ENCODE measurements at regions not wholly inside any gene's neighbourhood (a gene's known extent, or its start where the extent isn't known, plus 50 kb on each side); places are given as distances from the start of the nearest gene placed in this dataset.

DNA sequence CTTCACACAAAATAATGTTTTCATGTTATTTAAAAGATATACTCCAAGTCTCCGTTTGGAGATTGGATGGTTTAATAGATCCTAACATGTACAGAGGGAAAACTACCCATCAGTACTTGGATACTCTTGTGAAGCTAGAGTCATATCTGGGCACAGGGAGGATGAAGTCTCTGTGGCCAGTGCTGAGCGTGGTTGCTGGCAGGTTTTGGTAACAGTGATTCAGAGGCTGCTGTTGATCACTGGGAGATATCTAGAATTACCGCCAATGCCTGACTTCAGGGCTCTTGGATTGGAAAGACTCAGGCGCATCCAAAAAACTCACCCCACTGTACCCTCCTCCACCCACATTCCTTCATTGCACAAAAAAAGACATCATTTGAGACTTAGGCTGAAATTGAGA is 107.2 kb upstream of the PGRMC2 start:
- Histone ChIP-seq H3K36me3 (no peaks in the 10 kb centered on the region), H3K27ac (no peak overlapping the region)
- no peak for DNase-seq (ENCODE audit: low read depth in 1 of 2, low spot score in 2 of 2)

DNA sequence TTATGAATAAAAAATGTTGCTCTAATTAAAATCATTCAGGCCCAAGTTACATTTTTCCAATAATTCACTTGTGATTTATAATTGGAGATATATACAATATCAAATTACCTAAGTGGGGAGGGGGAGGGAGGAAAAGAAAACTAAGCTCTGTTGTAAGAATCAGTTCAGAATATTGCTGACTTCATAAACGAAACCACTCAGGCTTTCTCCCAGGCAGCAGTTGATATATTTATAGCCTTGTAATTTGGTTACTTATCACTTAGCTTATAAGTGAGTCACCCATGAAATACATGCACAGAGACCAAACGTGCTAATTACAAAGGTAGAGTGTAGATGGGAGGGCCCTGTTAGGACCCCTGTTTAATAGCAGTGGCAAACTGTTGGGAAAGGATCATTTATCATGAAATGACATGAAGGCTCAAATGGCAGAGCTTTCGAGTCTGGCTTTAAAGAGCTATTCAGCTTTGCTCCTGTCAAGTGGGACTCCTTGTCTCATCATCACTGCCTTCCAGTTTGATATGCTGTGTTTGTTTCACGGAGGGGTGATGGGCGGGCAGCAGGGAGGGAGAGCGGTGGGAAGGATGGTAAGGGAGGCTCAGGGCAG is 105.6 kb upstream of the PGRMC2 start:
- Histone ChIP-seq H3K4me3 (no peak overlapping the region), H3K9me3 (replicated peaks) (no peaks in the 10 kb centered on the region), H3K36me3 (no peaks in the 10 kb centered on the region), H3K27ac (no peak overlapping the region; the same call in 1 of the 2 replicates), H3K27me3 (replicated peaks) (no peaks in the 10 kb centered on the region), H3K4me1 (replicated peaks) (peaks cover 15% of the 10 kb centered on the region)
- DNase-seq (ENCODE audit: low read depth in 1 of 2, low spot score in 2 of 2), result no peak

More for the DNA sequence above, 107.2 kb upstream of the PGRMC2 start:
- no peaks in the 10 kb centered on the region for H3K9me3 ChIP-seq (replicated peaks)
- H3K27me3 ChIP-seq (replicated peaks), result no peaks in the 10 kb centered on the region
- H3K4me3 ChIP-seq, result no peak overlapping the region
- H3K4me1 ChIP-seq (replicated peaks), result peaks cover 14% of the 10 kb centered on the region

DNA sequence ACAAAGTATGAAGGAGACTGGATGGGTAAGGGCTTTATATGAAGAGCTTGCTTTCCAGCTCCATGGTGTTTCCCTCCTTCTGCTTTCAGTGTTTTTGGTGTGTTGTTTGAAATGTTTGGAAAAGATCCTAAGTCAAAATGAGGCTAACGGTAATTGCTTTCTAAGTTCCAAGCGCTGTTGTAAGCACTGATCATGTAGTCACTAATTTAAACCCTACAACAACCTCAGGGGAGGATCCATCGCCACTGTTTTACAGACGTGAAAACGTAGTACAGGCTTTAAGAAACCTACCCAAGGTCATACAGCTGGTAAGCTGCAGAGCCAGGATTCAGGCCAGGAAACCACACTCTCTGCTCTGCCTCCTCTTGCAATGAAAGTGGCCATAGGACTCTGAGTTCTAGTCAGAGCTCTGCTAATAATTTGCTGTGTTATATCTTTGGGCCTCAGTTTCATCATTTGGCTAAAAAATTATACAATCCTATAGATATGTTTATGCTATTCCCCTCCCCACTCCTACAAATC is 102.9 kb upstream of the PGRMC2 start:
- Histone ChIP-seq H3K27ac (no peak overlapping the region), H3K27me3 (replicated peaks) (no peaks in the 10 kb centered on the region), H3K9me3 (replicated peaks) (no peaks in the 10 kb centered on the region), H3K4me3 (no peak overlapping the region), H3K36me3 (no peaks in the 10 kb centered on the region), H3K4me1 (replicated peaks) (peaks cover 42% of the 10 kb centered on the region)
- no peak for DNase-seq (ENCODE audit: low read depth in 1 of 2, low spot score in 2 of 2)

DNA sequence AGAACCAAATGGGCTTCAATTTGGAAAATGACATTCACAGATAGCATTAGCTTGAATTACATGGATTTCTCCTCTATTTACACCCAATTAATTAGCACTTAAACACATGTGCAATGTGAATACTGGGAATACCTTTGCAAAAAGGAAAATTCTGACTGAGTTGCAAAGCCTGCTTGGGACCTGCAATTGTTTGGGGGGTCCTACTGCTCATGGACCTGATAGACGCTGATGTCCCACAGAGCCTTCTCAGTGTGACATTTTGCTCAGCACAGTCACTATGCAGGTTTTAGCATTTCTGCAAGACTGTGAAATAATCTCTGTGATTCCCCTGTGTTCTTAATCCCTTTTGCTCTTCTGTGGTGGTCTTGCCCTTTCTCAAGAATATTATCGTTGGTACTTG is 101.2 kb upstream of the PGRMC2 start:
- no peak for DNase-seq (ENCODE audit: low read depth in 1 of 2, low spot score in 2 of 2)
- Histone ChIP-seq H3K4me1 (replicated peaks) (peaks cover 52% of the 10 kb centered on the region), H3K4me3 (no peak overlapping the region), H3K27ac (no peak overlapping the region), H3K9me3 (replicated peaks) (no peaks in the 10 kb centered on the region), H3K36me3 (no peaks in the 10 kb centered on the region), H3K27me3 (replicated peaks) (no peaks in the 10 kb centered on the region)

DNA sequence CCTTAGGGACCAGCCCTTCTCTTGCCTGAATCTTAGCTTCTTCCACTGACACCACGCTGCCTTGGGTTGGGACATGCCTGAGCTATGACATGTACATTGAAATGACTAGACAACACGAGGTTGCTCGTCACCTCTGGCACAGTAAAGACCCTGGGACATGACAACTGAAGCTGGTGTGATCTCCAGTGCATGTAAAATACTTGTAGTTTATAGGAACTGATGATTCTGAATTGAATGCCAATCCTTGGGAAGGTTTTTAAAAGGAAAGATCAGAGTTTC is 100.7 kb upstream of the PGRMC2 start:
- H3K4me1 ChIP-seq (replicated peaks), result peaks cover 55% of the 10 kb centered on the region

DNA sequence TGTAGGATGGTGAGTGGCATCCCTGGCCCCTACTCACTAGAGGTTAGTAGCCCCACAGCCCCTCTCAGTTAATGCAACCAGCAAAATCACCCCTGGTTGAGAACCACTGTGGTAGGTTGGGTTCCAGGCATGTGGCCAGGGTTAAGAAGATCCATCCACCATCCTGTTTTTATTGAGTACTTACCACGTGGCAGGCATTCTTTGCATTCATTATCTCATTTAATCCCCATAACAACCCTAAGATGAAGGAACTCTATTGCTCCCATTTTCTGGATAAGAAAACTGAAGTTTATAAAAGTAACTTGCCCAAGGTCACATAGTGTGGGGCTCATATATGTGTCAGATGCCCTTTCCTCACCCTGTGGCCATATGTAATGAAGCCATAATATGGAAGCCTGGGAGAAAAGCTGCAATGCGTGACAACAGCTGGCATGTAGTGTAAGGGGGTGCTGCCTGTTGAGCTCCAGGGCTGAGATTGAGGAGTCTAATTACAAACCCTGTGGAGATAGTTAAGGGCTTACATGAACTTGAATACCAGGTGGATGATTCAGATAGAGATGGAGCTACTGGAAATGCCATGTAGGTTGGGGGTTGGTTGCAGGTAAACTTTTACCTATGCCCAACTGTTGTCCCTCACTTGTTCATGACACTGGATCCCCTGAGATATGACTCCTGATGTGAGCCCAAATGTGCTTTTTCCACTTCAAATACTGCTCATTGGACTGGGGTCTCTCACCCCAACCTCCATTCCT is 100.2 kb upstream of the PGRMC2 start:
- no peak overlapping the region for H3K4me3 ChIP-seq
- no peak for DNase-seq (ENCODE audit: low read depth in 1 of 2, low spot score in 2 of 2)
- no peaks in the 10 kb centered on the region for H3K36me3 ChIP-seq
- peaks cover 55% of the 10 kb centered on the region for H3K4me1 ChIP-seq (replicated peaks)
- peak overlapping the region; percentile 95 for H3K27ac ChIP-seq
- no peaks in the 10 kb centered on the region for H3K27me3 ChIP-seq (replicated peaks)
- no peaks in the 10 kb centered on the region for H3K9me3 ChIP-seq (replicated peaks)

More for the DNA sequence above, 100.7 kb upstream of the PGRMC2 start:
- no peaks in the 10 kb centered on the region for H3K9me3 ChIP-seq (replicated peaks)
- DNase-seq (ENCODE audit: low read depth in 1 of 2, low spot score in 2 of 2), result no peak
- no peaks in the 10 kb centered on the region for H3K27me3 ChIP-seq (replicated peaks)
- H3K4me3 ChIP-seq, result no peak overlapping the region
- no peak overlapping the region; the same call in 1 of the 2 replicates for H3K27ac ChIP-seq
- H3K36me3 ChIP-seq, result no peaks in the 10 kb centered on the region

DNA sequence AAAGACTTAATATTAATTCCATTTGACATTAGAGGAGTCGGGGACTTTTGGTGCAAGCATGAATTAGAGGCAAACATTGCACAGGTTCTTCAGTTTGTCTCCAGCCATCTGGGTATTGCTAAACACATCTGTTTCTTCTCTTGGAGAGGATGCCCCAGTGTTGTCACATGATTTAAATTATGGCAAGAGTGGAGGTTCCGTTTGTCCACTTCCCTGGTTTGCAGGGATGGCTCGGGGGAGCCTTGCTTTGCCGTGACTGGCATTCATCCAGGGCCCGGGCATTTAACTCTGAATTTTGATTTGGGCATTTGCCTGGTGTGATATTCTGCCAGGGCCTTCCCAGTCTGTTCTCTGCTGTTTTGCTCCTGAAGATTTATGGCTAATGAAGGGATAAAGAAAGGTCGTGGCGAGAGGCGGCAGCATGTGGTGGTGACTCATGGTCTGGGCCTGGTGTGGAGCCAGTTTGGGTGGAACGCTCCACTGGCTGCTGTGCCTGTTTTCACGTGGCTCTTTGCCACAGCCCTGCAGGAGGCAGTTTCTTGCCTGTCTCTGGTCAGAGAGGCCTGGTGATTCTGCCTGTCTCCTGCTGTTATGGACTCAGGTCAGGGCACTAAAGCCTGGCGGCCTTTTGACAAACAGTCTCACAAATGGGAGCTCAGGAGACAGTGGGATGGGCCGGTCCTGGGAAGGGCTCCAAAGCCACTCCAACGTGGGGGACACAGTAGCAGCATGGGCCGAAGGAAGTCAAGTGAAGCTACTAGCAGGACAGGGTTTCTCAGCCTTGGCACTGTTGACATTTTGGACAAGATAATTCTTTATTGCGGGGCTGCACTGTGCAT is 99.4 kb upstream of the PGRMC2 start:
- H3K4me3 ChIP-seq, result no peak overlapping the region
- peak overlapping the region; percentile 95 for H3K27ac ChIP-seq
- no peaks in the 10 kb centered on the region for H3K36me3 ChIP-seq
- H3K27me3 ChIP-seq (replicated peaks), result no peaks in the 10 kb centered on the region
- H3K9me3 ChIP-seq (replicated peaks), result no peaks in the 10 kb centered on the region
- peaks cover 55% of the 10 kb centered on the region for H3K4me1 ChIP-seq (replicated peaks)
- DNase-seq (ENCODE audit: low read depth in 1 of 2, low spot score in 2 of 2), result peak; percentile 92 to 95

DNA sequence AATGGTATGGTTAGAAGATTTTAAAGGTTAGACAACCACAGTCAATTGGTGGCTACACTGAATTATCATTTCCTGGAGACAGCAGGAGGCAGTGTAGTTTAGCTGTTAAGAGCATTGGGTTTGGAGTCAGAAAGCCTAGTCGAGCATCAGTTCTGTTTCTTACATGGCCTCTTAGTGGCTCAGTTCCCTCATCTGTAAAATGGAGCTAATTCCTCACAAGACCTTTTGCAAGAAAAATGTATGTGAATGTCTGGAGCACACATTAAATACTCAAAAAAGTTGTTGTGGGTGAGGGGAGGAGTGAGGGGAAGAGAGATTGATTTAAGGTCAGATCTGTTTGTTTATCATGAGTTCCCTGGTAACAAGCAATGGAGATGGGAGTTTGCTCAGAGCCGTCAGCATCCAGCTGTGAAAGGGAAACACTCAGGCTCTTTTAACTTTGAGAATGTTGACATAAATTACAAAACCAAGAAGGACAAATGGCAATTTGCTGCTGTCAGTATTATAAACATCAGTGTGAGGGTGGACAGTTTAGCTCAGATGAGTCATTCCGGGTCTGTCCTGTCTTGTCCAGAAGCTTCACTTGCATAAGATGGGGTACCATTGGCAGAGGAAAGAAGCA is 98.2 kb upstream of the PGRMC2 start:
- Histone ChIP-seq H3K27ac (peak overlapping the region; percentile 95), H3K27me3 (replicated peaks) (no peaks in the 10 kb centered on the region), H3K36me3 (no peaks in the 10 kb centered on the region), H3K4me3 (no peak overlapping the region), H3K9me3 (replicated peaks) (no peaks in the 10 kb centered on the region), H3K4me1 (replicated peaks) (peaks cover 55% of the 10 kb centered on the region)
- DNase-seq (ENCODE audit: low read depth in 1 of 2, low spot score in 2 of 2), result peak; percentile 68 to 91

DNA sequence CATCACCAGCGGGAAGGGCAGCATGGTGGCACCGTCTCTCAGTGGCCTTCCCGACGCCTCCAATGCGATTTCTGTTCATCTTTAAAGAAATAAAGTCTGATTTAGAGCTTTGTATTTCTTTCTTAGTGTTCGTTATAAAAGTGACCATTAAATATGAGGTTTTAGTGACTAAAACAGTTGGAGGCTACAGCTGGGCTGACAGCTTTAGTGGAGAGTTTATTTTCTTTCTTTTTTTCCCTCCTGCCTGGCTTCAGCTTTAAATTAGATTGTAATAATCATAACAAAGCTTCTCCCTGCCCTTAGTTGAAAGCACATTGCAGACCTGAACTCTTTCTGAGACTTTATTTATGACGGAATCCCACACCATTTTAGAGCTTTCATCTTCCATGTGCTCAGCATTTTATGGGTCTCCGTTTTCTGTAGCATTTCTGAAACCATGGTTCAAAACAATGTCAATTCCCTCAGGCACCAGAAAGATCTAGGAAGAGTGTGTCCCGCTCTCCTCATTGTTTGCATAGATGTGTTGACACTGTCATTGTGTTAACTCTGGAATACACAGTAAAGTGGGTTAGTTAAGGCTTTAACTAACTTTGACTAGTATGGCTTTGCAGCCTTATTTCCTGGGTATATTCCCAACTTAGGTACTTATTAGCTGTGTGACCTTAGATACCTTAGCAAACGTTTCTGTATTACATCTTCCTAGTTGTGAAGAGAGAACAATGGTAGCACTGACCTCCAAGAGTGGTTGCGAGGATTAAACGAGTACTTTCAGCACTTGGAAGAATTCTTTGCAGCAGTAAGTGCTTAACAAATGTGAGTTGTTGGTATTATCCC is 97.4 kb upstream of the PGRMC2 start:
- H3K4me1 ChIP-seq (replicated peaks), result peaks cover 59% of the 10 kb centered on the region
- no peaks in the 10 kb centered on the region for H3K36me3 ChIP-seq
- peak overlapping the region; percentile 95 for H3K27ac ChIP-seq
- H3K4me3 ChIP-seq, result no peak overlapping the region
- no peaks in the 10 kb centered on the region for H3K9me3 ChIP-seq (replicated peaks)
- DNase-seq (ENCODE audit: low read depth in 1 of 2, low spot score in 2 of 2), result peak in 1 of 2 experiments; percentile 53
- H3K27me3 ChIP-seq (replicated peaks), result no peaks in the 10 kb centered on the region

DNA sequence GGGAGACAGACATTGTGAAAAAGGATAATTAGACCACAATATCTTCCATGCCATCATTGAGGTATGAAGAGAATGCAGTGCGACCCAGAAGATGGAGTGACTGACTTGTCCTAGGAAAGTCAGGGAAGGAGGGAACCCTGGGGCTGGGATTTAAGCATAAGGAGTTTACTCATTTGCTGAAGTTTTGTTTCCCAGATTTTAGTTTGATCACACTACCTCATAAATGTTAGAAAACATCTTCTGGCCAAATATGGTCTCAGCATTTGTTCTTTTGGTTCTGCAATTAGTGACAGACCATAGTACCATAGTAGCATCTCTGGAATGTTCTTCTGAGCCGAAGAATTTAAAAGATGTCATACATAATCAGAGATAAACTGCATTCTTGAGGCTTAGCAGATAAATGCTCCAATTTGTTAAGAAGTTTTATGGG is 96.5 kb upstream of the PGRMC2 start:
- H3K9me3 ChIP-seq (replicated peaks), result no peaks in the 10 kb centered on the region
- DNase-seq (ENCODE audit: low read depth in 1 of 2, low spot score in 2 of 2), result peak; percentile 86 to 96
- no peaks in the 10 kb centered on the region for H3K36me3 ChIP-seq
- H3K27me3 ChIP-seq (replicated peaks), result no peaks in the 10 kb centered on the region
- peak overlapping the region; percentile 95 for H3K27ac ChIP-seq
- peaks cover 61% of the 10 kb centered on the region for H3K4me1 ChIP-seq (replicated peaks)
- no peak overlapping the region for H3K4me3 ChIP-seq

DNA sequence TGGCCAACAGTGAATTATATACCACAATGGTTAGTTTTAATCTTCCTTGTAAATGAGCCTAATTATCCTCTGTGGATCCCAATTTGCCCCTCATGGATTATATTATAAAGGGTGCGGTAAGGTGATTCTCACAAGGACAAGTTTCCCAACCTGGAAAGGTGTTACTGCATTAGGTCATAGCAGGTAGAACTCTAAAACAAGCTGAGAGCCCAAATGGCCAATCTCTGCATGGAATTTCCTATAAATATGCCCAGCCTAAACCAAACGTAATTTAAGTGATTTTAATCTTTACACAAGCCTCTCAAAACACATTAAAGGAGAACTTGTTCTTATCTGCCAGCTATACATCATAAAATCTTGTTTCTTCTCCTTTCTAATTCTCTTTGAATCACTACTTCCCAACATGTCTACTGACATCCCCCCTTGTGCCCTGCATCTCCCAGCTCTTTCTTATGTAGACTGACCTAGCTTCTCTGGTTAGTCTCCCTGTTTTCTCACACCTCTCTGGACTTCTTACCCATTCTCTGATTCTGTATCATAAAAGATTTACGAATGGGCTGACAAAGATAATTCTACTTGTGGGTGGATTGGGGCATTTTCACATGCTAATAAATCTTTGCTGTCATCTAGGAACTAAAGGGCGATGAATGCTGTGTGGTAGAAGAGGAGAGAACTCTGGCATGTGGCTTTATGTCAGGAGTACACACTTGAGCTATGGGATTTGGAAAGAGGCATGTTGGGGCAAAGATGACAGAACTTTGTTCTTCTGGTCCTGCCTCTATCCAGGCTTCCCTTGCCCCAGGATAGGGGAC is 94.3 kb upstream of the PGRMC2 start:
- H3K36me3 ChIP-seq, result no peaks in the 10 kb centered on the region
- H3K4me1 ChIP-seq (replicated peaks), result peaks cover 47% of the 10 kb centered on the region
- no peaks in the 10 kb centered on the region for H3K9me3 ChIP-seq (replicated peaks)
- DNase-seq (ENCODE audit: low read depth in 1 of 2, low spot score in 2 of 2), result no peak
- no peak overlapping the region for H3K4me3 ChIP-seq
- no peaks in the 10 kb centered on the region for H3K27me3 ChIP-seq (replicated peaks)
- no peak overlapping the region for H3K27ac ChIP-seq

DNA sequence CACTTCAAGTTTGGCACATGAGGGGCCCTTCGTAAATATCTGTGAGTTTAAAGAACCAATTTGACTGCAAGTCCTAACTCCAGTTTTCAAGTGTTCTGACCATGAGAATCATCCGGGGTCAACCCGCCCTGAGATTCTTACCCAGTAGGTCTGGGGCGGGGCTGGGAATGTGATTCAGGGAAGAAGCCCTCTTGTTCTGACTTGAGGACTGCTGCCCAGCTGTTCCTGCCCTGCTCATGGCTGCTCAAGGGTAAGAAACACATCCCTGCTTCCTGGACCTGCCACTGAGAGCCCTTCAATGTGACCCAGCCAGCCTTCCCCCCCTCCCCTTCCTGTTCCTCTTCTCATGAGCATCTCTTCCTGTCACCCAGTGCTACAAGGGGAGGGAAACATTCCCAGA is 92.7 kb upstream of the PGRMC2 start:
- Histone ChIP-seq H3K4me1 (replicated peaks) (peaks cover 30% of the 10 kb centered on the region), H3K9me3 (replicated peaks) (peaks cover 5% of the 10 kb centered on the region; the same call in 1 of the 2 replicates), H3K36me3 (no peaks in the 10 kb centered on the region), H3K27me3 (replicated peaks) (no peaks in the 10 kb centered on the region), H3K27ac (0 out of 2 replicates have a peak overlapping the region, but pooled peaks have one; percentile 21), H3K4me3 (no peak overlapping the region)
- DNase-seq (ENCODE audit: low read depth in 1 of 2, low spot score in 2 of 2), result no peak

All from SJSA1 (cell line).